CD4-positive, alpha-beta T cell treated with Interleukin-4 for 1 hour (primary cell): ENCODE measurements at regions not wholly inside any gene's neighbourhood (a gene's known extent, or its start where the extent isn't known, plus 50 kb on each side); places are given as distances from the start of the nearest gene placed in this dataset.
"Not testable (repeated sequence)": the region's sequence is repeated elsewhere in the genome, so short reads cannot be mapped to it uniquely, and the experiment has no call there.

ENCODE experiments used
- DNase-seq, 2 donors: peaks; one replicate each; pipeline ENCODE4 v3.0.0-alpha.2; 2020 to 2022

- not testable (repeated sequence) for DNase-seq
Observed at GRCh38 chr6:3672339-3672738, 79.2 kb downstream of the PXDC1 start.

DNA sequence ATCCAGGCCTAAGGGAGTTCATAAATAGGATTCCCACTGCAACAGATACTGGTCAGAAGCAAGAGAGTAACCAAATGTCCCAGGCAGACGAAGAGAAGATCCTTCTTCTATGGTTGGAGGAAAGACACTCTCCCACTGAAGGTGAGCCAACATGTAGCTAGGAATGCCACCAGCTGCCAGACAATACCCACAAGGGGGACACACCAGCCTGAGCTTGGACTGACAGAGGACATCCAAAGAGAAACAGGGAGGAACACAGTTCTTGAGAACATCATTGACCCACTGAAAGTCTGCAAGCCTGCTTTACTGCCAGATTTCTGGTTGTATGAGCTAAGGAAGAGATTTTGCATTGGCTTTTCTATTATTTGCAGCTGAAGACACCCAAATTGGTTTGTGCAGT lies 80.1 kb downstream of the PXDC1 start:
- DNase-seq, result no peak

DNA sequence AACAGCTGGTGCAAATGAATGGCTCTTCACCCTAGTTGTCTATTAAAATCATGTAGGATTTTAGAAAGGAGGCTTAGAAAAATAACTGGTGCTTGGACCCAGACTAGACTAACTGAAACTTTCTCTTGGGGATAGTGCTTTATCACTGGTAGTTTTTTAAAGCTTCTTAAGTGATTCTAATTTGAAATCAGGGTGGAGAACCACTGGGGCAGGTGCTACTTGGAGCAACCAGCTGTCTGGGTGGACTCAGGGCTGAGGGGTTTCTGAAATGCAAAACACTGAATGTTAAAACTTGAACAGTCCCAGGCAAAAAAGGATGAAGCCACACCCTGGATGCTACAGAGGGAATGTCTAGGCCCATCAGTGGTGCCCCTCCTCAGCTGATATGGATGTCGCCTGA lies 81.2 kb downstream of the PXDC1 start:
- no peak for DNase-seq

DNA sequence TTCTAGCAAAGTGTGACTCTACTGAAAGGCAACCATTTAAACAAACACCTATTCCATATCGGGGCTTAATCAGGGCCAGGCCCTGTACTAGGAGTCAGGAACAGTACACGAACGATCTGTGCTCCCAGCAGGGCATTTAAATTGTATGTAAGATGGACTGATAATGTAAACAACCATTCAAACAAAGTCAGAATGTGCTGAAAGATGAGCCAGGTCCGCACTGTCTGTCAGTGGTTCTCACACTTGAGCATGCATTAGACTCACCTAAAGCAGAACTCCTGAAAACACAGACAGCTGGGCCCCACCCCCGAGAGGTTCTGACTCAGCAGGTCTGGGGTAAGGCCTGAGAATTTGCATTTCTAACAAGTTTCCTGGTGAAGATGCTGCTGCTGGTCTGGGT lies 81.6 kb downstream of the PXDC1 start:
- DNase-seq, result no peak

DNA sequence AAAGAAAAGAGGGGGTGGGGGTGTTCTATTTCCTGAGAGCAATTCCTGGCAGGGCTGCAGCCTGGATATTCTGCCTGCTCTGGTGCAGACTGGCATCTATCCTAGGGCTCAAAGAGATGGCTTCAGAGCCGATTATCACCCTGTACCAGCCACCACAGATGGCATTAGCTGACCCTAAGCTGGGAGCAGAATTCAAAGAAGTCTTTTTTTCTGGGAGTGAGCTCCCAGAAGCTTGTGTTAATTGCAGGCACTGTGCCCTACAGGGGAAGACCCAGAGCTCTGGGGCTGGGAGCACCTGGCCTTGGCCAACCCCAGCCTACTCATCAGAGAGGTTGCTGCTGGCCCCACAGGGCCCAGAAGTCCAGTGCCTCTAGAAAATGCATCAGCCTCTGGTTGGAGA lies 85.9 kb downstream of the PXDC1 start:
- no peak for DNase-seq

DNA sequence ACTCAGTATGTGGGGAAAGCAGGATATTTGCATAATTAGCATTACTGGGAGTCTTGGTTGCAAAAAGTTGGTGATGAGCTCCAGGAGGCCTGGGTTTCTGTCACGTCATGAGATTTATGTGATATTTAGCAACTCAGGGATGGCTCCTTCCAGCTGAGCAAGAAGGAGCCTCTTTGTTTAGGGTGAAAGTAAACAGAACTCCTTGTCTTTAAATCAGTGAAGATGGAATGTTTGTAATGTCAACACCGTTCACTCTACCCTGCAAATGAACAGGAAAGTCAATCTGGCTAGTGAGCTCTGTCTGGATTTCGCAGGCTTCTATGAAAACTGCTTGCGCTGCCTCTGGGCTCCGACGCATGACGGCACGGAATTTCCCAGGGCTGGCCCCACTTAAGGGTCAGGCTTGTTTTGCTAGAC lies 86.9 kb downstream of the PXDC1 start:
- DNase-seq, result no peak

GRCh38 chr6:3663811-3664210 lies 87.7 kb downstream of the PXDC1 start:
- DNase-seq, result no peak

GRCh38 chr6:3663081-3663480 lies 88.4 kb downstream of the PXDC1 start:
- DNase-seq, result no peak

DNA sequence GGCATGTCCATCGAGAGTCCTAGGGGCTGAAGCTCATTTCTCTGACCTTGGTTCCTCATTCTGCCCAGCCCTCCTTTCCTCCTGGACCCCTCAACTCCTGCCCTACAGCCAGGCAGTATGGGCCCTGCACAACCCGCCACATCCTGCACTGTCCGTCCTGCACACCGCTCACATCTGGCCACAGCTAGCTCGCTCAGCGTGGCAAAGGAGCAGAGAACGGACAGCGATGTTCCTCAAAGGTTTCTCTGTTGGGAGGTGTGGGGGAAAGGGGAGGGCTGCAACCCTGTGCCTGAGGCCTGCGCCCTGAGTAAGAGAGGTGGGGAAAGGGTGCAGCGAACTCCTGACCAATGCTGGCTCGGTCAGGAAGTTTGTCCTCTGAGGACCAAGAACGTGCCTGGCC lies 90.1 kb downstream of the PXDC1 start:
- no peak for DNase-seq

DNA sequence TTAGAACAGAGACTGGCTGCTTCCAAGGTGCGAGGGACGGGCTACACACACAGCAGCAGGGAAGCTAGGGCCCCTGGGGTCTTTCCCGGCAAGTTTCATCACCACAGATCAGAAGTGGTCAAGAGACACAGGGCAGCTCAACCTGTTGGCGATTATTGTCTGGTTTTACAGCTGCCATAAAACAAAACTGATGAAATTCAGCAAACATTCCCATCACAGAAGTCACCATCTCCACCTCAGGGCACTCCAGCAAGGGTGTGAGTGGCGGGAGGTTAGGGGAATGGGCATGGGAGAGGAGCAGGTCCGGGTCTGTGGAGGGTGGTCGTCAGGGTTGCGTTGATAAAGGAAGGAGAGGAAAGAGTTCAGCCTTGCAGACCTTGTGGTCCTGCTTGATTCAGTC lies 91.0 kb downstream of the PXDC1 start:
- no peak for DNase-seq

- no peak for DNase-seq
Observed at GRCh38 chr6:3659748-3660147, 91.8 kb downstream of the PXDC1 start.

GRCh38 chr6:3656076-3656475 lies 95.4 kb downstream of the PXDC1 start:
- DNase-seq, result no peak

DNA sequence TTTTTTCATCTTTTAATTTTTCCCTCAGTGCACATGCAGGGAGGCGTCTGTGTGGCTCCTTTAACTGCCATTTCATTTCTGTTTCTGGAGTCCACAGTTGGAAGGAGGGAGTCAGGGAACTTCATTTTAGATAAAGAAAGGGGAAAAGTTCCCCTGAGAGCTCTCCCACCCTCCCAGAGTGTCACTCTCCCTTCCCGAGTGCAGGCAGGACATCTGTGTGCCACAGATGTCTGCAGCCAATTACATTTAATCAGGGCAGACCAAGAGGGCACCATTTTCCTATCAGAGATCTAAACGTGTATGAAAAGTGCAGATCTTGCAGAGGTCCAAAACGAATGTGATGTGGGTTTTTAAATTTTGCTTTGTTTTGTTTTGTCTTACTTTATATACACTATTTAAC lies 96.6 kb downstream of the PXDC1 start:
- no peak for DNase-seq

DNA sequence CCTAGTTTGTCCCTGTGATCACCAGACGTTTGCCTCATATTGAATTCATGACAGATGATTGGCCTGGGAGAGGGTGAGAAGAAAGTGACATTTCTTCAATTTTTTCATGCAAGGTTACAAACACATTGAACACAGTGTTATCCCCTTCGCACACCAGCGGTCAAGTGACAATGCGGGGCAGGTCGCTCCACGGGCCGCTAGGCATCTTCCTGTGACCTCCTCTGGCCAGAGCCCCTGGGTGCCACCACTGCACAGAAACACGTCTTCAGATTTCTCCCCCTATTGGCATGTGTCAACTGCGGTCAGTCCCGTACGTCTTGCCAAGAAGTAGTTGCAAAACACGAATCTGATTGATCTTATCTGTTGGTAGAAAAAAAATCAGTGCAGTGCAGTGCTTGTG lies 97.1 kb downstream of the PXDC1 start:
- DNase-seq, result no peak

GRCh38 chr6:3653528-3654070 lies 97.9 kb downstream of the PXDC1 start:
- no peak for DNase-seq

DNA sequence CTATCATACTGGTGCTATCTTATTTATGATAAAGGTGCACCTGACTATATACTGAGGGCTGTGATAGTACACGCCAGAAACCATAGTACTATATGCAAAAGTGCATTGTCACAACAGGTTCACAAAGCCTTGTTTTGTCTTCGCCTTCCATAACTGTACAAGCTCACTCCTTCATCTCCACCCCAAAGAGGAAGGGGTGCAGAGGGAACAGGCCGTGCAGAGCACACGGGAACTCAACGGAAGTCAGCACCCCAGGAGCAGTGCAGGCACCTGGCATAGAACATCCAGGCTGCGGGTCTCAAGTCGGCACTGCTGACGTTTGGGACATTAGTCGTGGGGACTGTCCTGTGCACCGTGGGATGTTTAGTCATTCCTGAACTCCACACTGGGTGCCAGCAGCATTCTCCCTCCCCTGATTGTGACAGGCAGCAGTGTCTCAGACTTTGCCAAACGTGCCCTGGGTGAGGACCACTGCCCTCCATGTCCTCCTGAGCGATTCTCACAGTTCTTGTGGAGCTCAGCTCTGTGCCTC lies 99.7 kb downstream of the PXDC1 start:
- DNase-seq, result no peak

- DNase-seq, result no peak
Observed at GRCh38 chr6:3650959-3651697, 100.4 kb downstream of the PXDC1 start.

GRCh38 chr6:3650076-3650958 lies 101.2 kb downstream of the PXDC1 start:
- no peak for DNase-seq

GRCh38 chr6:3648724-3649123 lies 102.8 kb downstream of the PXDC1 start:
- DNase-seq, result no peak

DNA sequence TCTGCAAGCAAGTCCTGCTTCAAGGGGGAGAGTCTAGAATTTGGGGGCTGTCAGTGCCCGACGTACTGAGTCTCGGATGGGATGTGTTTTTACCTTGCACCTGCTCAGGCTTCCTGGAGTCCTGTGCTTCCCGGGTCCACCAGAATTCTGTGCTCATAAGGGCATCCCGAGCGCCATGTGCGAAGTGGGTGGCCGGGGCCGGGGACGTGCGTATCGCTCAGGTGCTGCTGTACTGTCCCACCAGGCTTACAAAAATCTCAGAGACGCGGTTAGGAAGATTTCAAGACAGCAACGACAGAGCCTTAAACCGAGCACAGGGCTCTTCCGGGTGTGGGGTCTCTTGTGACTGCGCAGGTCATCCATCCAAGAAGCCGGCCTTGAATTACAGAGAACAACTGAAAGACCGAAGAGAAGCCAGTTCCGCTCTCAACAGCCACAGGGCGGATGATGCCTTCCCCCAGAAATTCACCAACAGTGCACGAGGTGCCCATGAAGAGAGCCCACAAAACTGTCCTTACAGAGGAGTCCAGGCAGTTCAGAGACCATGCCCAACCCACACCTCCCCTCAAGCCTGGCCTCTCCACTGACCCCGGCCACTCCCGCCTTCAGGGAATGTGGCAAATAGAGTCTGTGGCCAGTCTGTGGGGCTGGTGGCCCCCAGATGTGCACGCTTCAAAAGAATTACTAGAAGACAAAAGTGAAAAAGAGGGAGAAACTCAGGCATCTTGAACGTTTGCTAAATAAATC lies 104.7 kb downstream of the PXDC1 start:
- no peak for DNase-seq

- DNase-seq, result no peak
Observed at GRCh38 chr6:3644739-3645012, 106.8 kb downstream of the PXDC1 start.

GRCh38 chr6:3643921-3644738 lies 107.4 kb downstream of the PXDC1 start:
- DNase-seq, result no peak
